ENCODE measurements at regions not wholly inside any gene's neighbourhood (a gene's known extent, or its start where the extent isn't known, plus 50 kb on each side); places are given as distances from the start of the nearest gene placed in this dataset.

DNA sequence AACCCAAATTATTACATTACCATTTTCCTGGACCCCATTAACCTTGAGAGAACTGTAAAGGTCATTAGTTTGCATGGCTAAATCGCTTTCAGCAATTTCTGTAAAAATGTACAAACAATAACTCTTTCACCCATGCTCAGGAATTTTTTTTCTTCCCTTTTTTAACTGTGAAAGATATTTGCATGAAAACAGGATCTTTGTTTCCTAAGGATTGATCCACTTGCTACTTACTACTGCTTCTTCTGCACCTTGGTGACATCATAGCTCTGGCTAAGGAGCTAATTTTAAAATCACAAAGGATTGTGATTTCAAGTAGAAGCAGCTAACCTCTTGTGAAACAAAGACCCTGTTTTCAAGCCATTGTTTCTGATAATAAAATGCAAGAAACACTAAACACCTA, 274.6 kb upstream of the ESRRG start:
- intact Hi-C loops (cut with DNase I), result no loop called here
- 98% methylated on average over 1 of the region's 1 CpG for WGBS
- no peak for TF ChIP-seq POLR2AphosphoS5 (IDR thresholded peaks at IDR 0.05)
- Histone ChIP-seq H3K4me1 (replicated peaks) (no peaks in the 10 kb centered on the region), H3K27me3 (replicated peaks; ENCODE audit: insufficient read depth) (no peaks in the 10 kb centered on the region), H3K36me3 (no peaks in the 10 kb centered on the region), H3K4me3 (no peak overlapping the region), H3K9me3 (no peaks in the 10 kb centered on the region), H3K27ac (no peak overlapping the region)
- DNase-seq (ENCODE audit: low spot score), result no peak

DNA sequence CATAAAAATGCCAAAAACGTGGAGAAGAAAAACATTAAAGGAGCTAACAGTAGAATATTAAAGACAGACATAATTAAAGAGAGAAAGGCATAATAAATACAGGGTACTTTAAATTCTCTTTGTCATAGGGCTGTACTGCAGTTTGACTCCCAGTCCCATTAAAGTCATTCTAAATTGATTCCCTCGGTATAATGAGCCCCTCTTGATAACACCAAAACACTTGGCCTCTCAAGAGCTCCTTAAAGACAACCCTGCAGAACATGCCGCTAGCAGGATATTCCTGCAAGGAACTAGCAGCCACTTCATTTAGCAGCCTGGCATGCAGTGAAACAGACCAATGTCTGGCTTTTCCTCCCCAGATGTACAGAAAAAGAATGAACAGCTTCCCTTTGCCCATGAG, 273.8 kb upstream of the ESRRG start:
- intact Hi-C loops (cut with DNase I), result no loop called here
- DNase-seq (ENCODE audit: low spot score), result no peak
- no peaks in the 10 kb centered on the region for H3K36me3 ChIP-seq
- H3K9me3 ChIP-seq, result no peaks in the 10 kb centered on the region
- H3K27me3 ChIP-seq (replicated peaks; ENCODE audit: insufficient read depth), result no peaks in the 10 kb centered on the region
- H3K4me1 ChIP-seq (replicated peaks), result no peaks in the 10 kb centered on the region
- H3K4me3 ChIP-seq, result no peak overlapping the region
- 44% methylated on average over 3 of the region's 3 CpGs for WGBS
- no peak overlapping the region for H3K27ac ChIP-seq
- TF ChIP-seq POLR2A (IDR thresholded peaks at IDR 0.05) (no peak), POLR2AphosphoS5 (IDR thresholded peaks at IDR 0.05) (no peak)

DNA sequence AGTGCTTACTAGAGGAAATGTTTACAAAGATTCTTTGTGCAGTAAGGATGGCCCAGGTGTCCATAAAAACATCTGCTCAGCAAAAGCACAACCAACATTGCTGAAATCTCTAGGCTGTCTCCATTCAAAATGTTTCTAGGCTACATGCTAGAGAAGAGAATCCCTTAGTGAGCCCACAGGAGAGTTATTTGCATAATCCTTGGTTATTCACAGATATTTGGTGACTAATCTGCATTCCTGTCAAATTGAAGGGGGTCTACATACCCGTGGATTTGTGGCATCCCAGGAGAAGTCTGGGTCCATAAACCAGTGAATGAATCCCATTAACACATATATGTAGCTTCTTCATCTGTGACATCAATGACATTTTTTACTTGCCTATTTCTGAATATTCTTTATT, 261.3 kb upstream of the ESRRG start:
- intact Hi-C loops (cut with DNase I), result no loop called here
- Histone ChIP-seq H3K4me3 (no peak overlapping the region), H3K27me3 (replicated peaks; ENCODE audit: insufficient read depth) (no peaks in the 10 kb centered on the region), H3K9me3 (no peaks in the 10 kb centered on the region), H3K27ac (no peak overlapping the region), H3K4me1 (replicated peaks) (no peaks in the 10 kb centered on the region), H3K36me3 (no peaks in the 10 kb centered on the region)
- 29% methylated on average over 1 of the region's 1 CpG for WGBS
- TF ChIP-seq, protein P1, sequence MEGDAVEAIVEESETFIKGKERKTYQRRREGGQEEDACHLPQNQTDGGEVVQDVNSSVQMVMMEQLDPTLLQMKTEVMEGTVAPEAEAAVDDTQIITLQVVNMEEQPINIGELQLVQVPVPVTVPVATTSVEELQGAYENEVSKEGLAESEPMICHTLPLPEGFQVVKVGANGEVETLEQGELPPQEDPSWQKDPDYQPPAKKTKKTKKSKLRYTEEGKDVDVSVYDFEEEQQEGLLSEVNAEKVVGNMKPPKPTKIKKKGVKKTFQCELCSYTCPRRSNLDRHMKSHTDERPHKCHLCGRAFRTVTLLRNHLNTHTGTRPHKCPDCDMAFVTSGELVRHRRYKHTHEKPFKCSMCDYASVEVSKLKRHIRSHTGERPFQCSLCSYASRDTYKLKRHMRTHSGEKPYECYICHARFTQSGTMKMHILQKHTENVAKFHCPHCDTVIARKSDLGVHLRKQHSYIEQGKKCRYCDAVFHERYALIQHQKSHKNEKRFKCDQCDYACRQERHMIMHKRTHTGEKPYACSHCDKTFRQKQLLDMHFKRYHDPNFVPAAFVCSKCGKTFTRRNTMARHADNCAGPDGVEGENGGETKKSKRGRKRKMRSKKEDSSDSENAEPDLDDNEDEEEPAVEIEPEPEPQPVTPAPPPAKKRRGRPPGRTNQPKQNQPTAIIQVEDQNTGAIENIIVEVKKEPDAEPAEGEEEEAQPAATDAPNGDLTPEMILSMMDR (IDR thresholded peaks at IDR 0.05), result no peak
- TF ChIP-seq POLR2A (IDR thresholded peaks at IDR 0.05) (no peak), POLR2AphosphoS5 (IDR thresholded peaks at IDR 0.05) (no peak)
- DNase-seq (ENCODE audit: low spot score), result no peak

DNA sequence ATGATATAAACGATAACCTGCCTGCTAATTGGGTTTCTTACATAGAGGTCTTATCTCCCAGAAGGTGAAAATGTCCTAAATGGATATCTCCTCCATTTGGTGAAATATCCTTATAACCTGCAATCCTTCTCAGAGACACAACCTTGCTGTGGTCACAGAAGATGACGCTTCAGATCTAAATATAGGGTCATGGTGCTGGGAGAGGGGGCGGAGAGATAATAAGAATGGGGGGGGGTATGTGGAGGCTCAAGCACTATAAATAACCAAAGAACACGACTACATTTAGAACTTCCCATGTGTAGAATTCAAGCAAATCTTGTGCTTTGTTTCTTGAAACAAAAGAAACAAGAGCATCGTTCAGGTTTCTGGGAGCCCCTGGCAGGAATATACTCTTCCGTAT, 260.6 kb upstream of the ESRRG start:
- TF ChIP-seq, protein P1 (IDR thresholded peaks at IDR 0.05), result no peak
- TF ChIP-seq POLR2A (IDR thresholded peaks at IDR 0.05), result no peak
- no peak for TF ChIP-seq POLR2AphosphoS5 (IDR thresholded peaks at IDR 0.05)
- intact Hi-C loops (cut with DNase I), result no loop called here
- 73% methylated on average over 6 of the region's 6 CpGs for WGBS

DNA sequence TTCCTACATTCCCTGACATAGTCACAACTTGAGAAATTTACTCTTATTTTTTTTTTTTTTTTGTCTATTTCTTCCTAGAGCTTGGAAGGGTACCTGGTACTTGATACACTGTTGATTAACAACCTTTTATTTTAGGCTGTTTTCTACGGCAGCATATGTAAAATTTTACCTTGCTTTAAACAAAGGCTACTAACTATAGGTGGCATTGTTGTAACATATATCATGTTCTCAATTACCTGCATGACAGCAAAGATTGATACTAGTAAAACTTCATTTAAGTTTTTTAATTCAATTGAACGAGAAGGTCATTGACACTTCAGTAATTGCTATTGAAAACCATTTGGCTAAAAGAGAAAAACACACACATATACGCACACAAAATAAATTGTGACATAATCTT, 238.3 kb upstream of the ESRRG start:
- H3K27ac ChIP-seq, result no peak overlapping the region
- H3K36me3 ChIP-seq, result no peaks in the 10 kb centered on the region
- 40% methylated on average over 3 of the region's 3 CpGs for WGBS
- intact Hi-C loops (cut with DNase I), result no loop called here
- no peak for DNase-seq (ENCODE audit: low spot score)
- H3K4me1 ChIP-seq (replicated peaks), result no peaks in the 10 kb centered on the region
- H3K4me3 ChIP-seq, result no peak overlapping the region
- H3K27me3 ChIP-seq (replicated peaks; ENCODE audit: insufficient read depth), result no peaks in the 10 kb centered on the region
- TF ChIP-seq POLR2A (IDR thresholded peaks at IDR 0.05), result no peak
- TF ChIP-seq, protein P1 (IDR thresholded peaks at IDR 0.05), result peak in 1 of 4 experiments; percentile 12
- no peaks in the 10 kb centered on the region for H3K9me3 ChIP-seq

More for the DNA sequence above, 260.6 kb upstream of the ESRRG start:
- Histone ChIP-seq H3K36me3 (no peaks in the 10 kb centered on the region), H3K4me1 (replicated peaks) (no peaks in the 10 kb centered on the region), H3K27me3 (replicated peaks; ENCODE audit: insufficient read depth) (no peaks in the 10 kb centered on the region), H3K27ac (no peak overlapping the region), H3K4me3 (no peak overlapping the region), H3K9me3 (no peaks in the 10 kb centered on the region)
- no peak for DNase-seq (ENCODE audit: low spot score)

DNA sequence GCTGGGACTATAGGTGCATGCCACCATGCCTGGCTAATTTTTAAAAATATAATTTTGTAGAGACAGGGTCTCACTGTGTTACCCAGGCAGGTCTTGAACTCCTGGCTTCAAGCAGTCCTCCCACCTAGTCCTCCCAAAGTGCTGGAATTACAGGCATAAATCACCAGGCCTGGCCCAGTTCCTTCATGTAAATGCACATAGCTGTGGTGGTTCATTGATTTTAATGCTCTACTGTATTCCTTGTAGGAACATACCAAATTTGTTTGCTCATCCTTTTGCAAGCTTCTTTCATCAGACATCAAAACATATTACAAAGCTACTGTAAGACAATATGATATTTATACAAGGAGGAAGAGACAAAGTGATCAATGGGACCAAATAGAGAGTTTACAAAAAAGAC, 237.5 kb upstream of the ESRRG start:
- TF ChIP-seq, protein P1 (IDR thresholded peaks at IDR 0.05), result no peak
- TF ChIP-seq POLR2AphosphoS5 (IDR thresholded peaks at IDR 0.05) (no peak), POLR2A (IDR thresholded peaks at IDR 0.05) (no peak)
- H3K36me3 ChIP-seq, result no peaks in the 10 kb centered on the region

More for the DNA sequence above, 237.5 kb upstream of the ESRRG start:
- Histone ChIP-seq H3K27me3 (replicated peaks; ENCODE audit: insufficient read depth) (no peaks in the 10 kb centered on the region), H3K9me3 (no peaks in the 10 kb centered on the region), H3K27ac (no peak overlapping the region), H3K4me3 (no peak overlapping the region), H3K4me1 (replicated peaks) (no peaks in the 10 kb centered on the region)
- DNase-seq (ENCODE audit: low spot score), result no peak
- intact Hi-C loops (cut with DNase I), result no loop called here

Measured in prostate gland (tissue), 2 donors.